ENCODE measurements at regions not wholly inside any gene's neighbourhood (a gene's known extent, or its start where the extent isn't known, plus 50 kb on each side); places are given as distances from the start of the nearest gene placed in this dataset.

DNA sequence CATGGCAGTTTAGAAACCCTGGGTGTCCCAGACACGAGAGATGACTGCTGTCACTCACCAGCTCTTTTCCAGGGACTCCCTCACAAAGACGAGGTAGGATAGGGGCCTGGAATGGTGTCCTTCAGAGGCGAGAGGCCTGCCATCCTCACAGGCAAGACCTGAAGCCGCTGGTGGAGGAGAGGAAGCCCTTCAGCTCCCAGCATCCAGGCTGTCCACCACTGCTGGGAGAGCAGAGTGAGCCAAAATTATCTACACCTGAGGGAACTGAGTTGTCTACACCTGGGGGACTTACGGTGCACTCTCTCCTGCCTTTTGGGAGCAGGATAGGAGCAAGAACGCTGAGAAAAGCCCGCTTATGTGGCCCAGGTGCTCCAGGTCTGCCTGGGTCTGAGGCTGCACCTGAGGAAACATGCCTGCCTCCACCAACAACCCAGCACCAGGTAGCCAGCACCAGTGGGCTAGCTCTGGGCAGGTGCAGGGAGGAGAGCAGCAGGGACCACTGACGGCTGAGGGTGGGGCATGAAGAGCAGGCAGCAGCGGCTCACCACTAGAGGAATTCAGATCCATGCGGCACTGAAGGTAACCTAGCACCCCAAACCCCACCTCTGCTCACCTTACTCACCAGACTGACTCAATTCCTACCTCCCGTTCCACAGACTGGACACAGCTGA, 357.2 kb downstream of the SH2D4B start:
- TF ChIP-seq, protein P1, sequence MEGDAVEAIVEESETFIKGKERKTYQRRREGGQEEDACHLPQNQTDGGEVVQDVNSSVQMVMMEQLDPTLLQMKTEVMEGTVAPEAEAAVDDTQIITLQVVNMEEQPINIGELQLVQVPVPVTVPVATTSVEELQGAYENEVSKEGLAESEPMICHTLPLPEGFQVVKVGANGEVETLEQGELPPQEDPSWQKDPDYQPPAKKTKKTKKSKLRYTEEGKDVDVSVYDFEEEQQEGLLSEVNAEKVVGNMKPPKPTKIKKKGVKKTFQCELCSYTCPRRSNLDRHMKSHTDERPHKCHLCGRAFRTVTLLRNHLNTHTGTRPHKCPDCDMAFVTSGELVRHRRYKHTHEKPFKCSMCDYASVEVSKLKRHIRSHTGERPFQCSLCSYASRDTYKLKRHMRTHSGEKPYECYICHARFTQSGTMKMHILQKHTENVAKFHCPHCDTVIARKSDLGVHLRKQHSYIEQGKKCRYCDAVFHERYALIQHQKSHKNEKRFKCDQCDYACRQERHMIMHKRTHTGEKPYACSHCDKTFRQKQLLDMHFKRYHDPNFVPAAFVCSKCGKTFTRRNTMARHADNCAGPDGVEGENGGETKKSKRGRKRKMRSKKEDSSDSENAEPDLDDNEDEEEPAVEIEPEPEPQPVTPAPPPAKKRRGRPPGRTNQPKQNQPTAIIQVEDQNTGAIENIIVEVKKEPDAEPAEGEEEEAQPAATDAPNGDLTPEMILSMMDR (IDR thresholded peaks at IDR 0.05): no peak
- TF ChIP-seq POLR2A (IDR thresholded peaks at IDR 0.05) (no peak), EP300 (IDR thresholded peaks at IDR 0.05) (no peak)
- Histone ChIP-seq H3K27ac (no peak overlapping the region), H3K4me3 (no peak overlapping the region), H3K4me1 (ENCODE audit: insufficient read depth) (no peaks in the 10 kb centered on the region), H3K36me3 (no peaks in the 10 kb centered on the region), H3K27me3 (no peaks in the 10 kb centered on the region), H3K9me3 (no peaks in the 10 kb centered on the region)
- no peak for DNase-seq
- 67 to 75% (median 67%) methylated on average over 11 of the region's 11 CpGs for WGBS, 3 donors
- intact Hi-C loops (cut with DNase I): no loop called here

DNA sequence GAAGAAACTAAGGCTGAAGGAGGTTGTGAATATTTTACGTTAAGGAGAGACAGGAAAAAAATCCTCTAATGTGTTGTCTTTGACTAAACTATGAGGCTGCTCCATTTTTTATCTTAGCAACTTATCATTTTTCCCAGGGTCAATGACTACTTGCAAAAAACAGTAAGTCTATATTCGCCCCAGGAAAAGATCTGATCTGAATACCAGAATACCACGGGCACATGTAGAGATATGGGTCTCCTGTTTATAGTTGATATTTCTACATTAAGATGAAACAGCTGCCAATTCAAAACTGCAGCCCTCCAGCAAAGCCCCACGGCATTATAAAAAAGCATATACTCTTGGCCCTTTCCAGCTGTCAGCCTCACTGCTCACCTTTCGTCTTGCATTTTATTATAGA, 358.4 kb downstream of the SH2D4B start:
- Histone ChIP-seq H3K27ac (no peak overlapping the region), H3K36me3 (no peaks in the 10 kb centered on the region), H3K4me3 (no peak overlapping the region), H3K27me3 (no peaks in the 10 kb centered on the region), H3K4me1 (ENCODE audit: insufficient read depth) (no peaks in the 10 kb centered on the region), H3K9me3 (no peaks in the 10 kb centered on the region)
- 11 to 32% (median 15%) methylated on average over 5 of the region's 5 CpGs for WGBS, 3 donors
- no peak for DNase-seq
- TF ChIP-seq, protein P1 (IDR thresholded peaks at IDR 0.05): no peak
- no peak for TF ChIP-seq POLR2A (IDR thresholded peaks at IDR 0.05)
- TF ChIP-seq EP300 (IDR thresholded peaks at IDR 0.05): no peak
- intact Hi-C loops (cut with DNase I): no loop called here

DNA sequence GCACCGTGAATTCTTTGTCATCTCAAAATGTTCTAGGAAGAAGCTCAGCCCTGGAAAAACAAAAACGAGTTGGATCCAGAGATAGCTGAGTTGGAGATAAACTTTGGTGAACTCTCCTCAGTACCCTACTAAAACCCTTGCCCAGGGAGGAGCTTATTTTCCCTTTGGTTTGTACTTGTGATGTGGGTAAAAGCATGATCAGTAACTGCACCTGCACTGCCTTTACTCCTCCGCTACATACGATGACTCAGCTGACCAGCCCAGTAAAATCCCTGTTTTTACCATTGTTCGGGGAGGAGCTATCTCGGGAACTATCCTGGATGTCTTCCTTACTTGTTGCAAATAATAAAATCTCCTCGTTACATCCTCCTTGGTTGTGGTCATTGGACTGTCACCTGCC, 359.3 kb downstream of the SH2D4B start:
- no peak for DNase-seq
- Histone ChIP-seq H3K27me3 (no peaks in the 10 kb centered on the region), H3K36me3 (no peaks in the 10 kb centered on the region), H3K4me1 (ENCODE audit: insufficient read depth) (no peaks in the 10 kb centered on the region), H3K27ac (no peak overlapping the region), H3K9me3 (no peaks in the 10 kb centered on the region), H3K4me3 (no peak overlapping the region)
- intact Hi-C loops (cut with DNase I): no loop called here
- 59 to 74% (median 64%) methylated on average over 7 of the region's 7 CpGs for WGBS, 3 donors
- TF ChIP-seq POLR2A (IDR thresholded peaks at IDR 0.05): no peak
- TF ChIP-seq EP300 (IDR thresholded peaks at IDR 0.05): no peak
- TF ChIP-seq, protein P1 (IDR thresholded peaks at IDR 0.05): no peak

DNA sequence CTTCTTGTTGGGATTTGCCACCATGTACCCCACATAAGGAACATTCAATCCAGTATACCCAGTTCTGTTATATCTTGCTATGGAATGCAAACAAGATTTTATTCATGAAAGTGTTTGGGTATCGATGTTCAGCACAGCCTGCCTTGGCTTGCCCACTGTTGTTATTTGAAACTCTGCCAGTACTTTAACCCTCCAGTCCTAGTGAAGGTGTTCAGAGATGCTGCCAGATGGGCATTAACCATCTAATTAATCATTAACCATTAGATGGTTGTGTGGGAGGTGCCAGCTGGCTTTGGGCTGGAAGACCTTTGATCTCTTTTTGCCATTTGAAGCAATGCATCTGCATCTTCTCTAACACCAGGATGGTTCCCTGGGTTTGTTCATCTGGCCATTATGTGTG, 363.0 kb downstream of the SH2D4B start:
- no peak for DNase-seq
- intact Hi-C loops (cut with DNase I): no loop called here
- WGBS, 3 donors: 52 to 70% (median 61%) methylated on average over 1 of the region's 1 CpG
- no peaks in the 10 kb centered on the region for H3K36me3 ChIP-seq
- H3K27me3 ChIP-seq: no peaks in the 10 kb centered on the region
- H3K4me1 ChIP-seq (ENCODE audit: insufficient read depth): no peaks in the 10 kb centered on the region
- TF ChIP-seq EP300 (IDR thresholded peaks at IDR 0.05): no peak
- TF ChIP-seq POLR2A (IDR thresholded peaks at IDR 0.05): no peak
- TF ChIP-seq, protein P1 (IDR thresholded peaks at IDR 0.05): no peak
- no peak overlapping the region for H3K4me3 ChIP-seq
- H3K27ac ChIP-seq: no peak overlapping the region
- H3K9me3 ChIP-seq: no peaks in the 10 kb centered on the region
